RPMI8226 (cell line): ENCODE measurements at regions not wholly inside any gene's neighbourhood (a gene's known extent, or its start where the extent isn't known, plus 50 kb on each side); places are given as distances from the start of the nearest gene placed in this dataset.
"Not testable (repeated sequence)": the region's sequence is repeated elsewhere in the genome, so short reads cannot be mapped to it uniquely, and the experiment has no call there.

Source experiments
- DNase-seq: peaks from one replicate; pipeline ENCODE4 v3.0.0-alpha.2; 2015

GRCh38 chr5:90051756-90052155, 357.8 kb downstream of the CETN3 start:
- DNase-seq: no peak

DNA sequence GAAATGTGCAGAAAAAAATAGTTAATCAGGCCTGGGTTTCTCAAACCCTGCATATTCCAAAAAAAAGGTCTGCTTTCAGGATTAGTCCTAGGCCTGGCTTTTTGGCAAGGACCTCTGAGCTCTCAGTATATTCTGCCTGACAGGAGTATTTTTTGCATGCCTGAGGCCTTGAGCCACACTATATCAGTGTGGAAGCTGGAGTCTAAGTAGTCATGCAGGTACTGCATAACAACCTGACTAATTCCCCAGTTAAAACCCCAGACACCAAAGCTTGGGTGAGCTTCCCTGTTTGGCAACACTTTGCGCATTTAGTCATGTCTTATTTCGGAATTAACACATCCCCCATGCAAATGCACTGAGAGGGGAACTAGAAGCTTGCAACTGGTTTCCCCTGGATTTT, 359.5 kb downstream of the CETN3 start:
- DNase-seq: no peak

DNA sequence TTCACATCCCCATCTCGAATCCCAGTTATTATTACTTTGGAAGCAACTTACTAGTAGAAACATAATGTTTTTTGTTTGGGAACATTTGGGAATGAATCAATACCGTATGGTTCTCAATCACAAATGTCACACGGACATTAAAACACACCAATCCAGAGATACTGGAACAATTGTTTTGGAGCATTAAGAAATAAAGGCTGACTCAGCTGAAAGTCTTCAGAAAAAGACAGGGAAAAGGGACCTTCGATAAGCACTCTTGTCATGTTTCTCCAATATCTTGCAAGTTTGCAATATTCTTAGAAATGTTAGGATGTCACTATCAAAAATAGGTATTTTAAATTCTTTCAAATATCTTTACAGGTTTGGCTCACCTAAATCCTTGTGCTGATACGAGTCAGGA, 362.4 kb downstream of the CETN3 start:
- no peak for DNase-seq

GRCh38 chr5:90040082-90040481, 369.5 kb downstream of the CETN3 start:
- DNase-seq: not testable (repeated sequence)

GRCh38 chr5:90037646-90038045, 371.9 kb downstream of the CETN3 start:
- no peak for DNase-seq

DNA sequence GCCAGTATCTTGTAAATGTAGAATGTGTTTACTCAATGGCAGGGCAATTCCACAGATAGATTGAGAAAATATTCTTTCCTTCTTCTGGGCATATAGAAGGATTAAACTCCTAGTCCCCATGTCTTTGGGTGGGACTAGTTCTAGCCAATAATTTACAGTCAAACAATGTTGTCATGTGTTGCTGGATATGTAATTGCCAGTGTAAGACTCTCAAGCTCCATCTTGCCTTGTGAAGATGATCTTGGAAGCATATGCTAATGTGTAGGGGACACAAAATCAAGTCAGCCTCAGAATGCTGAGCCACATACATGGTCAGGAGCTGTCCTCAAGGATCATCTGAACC, 386.9 kb downstream of the CETN3 start:
- DNase-seq: no peak

DNA sequence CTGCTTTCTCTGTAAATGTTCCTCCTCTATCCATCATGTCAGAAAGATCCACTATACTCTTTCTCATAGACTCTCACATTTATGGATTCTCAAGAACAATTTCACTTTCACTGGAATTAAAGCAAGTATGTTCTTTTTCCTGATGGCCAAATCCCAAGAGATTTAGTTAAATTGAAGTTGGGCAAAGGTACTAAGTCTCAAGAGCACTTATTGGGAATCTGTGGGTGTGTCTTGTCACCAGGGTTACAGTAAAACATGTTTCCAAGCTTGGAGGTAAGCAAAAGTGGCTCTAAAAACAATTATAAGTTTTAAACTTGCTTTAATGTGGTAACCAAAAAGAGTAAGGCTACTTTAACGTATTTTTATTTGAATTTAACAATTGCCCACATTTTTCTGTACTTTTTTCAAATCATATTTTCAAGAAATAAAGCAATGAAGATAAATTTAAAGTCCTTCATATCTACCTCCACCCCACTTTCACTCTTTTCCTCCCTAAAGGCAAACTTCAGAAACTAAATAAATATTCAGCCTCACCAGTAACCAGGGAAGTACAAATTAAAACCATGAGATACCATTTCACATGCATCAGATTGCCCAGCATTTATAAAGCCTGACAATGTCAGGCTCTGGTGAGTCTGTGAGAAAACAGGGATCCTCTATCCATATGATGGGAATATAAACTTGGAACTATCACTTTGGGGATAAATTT, 387.4 kb downstream of the CETN3 start:
- no peak for DNase-seq

DNA sequence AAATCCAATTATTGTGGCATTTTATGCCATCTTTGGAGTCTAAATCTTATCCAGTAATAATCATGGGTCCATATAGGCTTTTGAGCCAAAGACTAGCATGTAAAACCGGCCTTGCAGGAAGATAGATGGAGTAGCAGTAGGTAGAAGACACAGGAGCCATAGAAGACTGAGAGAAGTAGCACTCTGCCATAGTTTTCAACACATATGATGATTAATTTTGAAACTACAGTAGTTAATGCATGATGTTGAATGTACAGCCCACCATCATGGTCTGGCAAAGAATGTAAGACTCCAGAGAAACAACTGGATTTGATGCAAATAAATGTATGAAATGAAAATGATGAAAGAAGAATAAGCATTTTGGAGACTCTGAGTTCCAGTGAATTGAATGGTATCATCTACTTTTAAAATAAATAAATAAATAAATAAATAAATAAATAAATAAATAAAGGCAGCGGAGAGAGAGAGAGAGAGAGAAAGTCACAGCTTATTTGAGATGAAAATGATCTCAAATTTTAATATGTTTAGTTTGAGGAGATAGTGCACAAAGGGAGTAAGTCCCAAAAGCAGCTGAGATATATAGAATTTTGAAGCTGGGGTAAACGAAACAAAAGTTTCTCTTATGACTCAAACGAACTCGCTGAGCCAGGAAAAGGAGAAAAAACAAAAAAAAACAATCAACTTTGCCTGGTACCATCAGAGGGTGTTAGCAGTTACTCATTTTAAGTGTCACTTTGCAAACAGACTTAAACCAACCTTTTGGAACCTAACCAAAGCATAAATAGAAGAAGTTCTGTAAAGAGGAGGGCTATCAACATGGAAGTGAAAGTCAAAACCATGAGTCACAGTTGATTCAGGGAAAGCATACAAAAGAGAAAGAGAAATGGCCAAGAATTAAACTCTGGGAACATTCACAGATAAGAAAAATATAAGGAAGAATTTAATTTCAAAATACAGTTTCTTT, 388.7 kb downstream of the CETN3 start:
- DNase-seq: peak; percentile 54

DNA sequence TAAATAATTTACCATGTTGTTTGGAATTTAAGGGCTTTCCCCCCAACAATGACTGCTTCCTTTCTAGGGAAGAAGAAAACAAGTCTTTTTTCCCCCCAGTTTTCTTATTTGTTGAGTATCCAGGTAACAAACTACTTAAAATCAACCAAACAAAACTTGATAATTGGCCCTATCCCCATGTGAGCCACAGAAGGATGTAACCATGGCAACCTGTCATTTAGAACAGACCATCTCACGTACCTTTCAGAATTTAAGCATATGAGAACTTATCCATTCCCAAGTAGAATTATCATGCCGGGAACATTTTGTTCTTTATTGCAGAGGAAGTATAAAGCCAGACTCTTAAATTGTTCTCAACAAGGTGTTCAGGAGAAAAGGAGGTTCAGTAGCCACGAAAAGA, 392.3 kb downstream of the CETN3 start:
- DNase-seq: no peak

GRCh38 chr5:90015584-90016018, 394.0 kb downstream of the CETN3 start:
- no peak for DNase-seq

GRCh38 chr5:90014420-90014819, 395.1 kb downstream of the CETN3 start:
- no peak for DNase-seq

- DNase-seq: peak; percentile 15
These were observed 409.2 kb downstream of the CETN3 start for GRCh38 chr5:90000351-90000750.

GRCh38 chr5:89998519-89999305, 410.8 kb downstream of the CETN3 start:
- DNase-seq: no peak

GRCh38 chr5:89996890-89997289, 412.7 kb downstream of the CETN3 start:
- no peak for DNase-seq

DNA sequence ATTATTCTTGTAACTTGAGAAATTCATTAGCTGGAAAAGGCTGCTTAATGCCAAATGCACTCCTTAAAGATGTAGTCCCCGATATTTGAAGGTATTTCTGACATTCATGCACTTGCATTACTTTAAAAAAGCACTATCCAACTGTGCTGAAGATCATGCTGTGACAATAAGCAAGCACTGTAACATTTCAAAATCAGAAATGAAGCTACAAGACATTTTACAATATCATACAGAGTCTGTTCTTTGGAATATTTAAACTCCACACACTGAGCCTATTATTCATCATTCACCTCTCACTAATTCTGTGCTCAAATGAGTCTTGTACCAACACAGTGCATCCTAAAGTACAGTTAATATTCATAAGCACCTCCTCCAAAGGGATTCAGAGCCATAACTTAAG, 413.2 kb downstream of the CETN3 start:
- DNase-seq: no peak

DNA sequence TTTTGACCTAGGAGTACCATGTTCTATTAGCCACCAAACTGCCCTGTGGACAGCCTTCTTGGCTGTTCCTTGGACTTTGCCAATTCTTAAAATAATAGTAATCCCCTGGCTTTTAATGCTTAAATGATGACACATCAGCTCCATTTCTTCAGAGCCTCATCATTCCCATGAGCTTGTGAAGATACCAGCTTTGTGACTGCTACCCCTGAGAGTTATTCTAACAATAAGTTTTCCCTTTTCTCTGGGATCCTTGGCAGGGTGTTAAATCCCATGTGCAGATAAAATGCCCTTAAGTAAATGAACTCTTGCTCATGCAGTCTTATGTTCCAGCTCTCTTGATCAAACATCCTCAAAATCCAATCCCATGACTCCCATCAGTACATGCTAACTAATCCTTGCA, 415.3 kb downstream of the CETN3 start:
- DNase-seq: no peak

- no peak for DNase-seq
These were observed 417.4 kb downstream of the CETN3 start for GRCh38 chr5:89992201-89992600.

DNA sequence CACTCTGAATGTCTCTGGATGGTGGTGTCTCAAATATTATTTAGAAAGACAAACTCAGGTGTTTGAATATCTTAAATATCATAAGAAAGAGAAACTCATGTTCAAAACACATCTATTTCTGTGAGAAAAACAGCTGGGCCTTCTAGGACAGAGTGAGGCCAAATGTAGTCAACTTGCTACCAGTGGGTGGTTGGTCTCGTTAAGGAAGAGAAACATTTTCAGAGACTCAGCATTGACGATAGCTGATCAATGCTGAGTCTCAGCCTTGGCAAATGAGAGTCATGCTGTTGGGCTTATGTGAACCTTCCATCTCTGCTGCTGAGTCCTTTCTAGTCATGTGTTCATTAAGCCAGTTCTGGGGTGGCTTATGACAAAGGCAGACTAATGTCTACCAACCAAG, 418.0 kb downstream of the CETN3 start:
- no peak for DNase-seq

GRCh38 chr5:89989776-89990175, 419.8 kb downstream of the CETN3 start:
- no peak for DNase-seq

DNA sequence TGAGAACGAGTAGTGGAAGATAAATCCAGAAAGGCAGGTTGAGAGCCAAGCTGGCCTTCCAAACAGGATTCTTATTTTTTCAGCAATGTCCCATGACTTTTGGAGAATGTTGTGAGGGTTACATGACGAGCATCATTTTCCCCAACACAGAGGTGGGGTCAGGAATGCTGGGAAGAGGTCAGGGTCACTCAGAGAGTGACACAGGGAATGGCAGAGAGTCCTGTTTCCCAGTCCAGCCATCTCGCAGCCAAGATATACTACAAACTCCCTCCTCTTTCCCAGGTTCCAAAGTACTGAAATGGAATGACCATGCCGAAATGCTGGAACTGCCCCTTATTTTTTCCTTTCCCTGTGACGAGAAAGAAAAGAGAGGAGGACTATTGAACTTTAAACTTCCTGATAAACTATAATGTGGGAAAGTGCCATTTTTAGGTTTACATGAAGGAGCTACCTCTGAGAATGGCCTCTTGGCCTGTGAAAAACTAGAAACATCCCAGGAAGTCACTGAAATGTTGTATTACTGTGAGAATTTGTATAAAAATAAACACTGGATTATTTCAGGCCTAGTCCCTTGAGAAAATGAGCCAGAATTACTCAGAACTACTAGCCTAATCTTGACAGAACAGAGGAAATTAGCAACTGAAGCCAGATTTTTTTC, 420.4 kb downstream of the CETN3 start:
- DNase-seq: no peak

- DNase-seq: no peak
These were observed 421.3 kb downstream of the CETN3 start for GRCh38 chr5:89988129-89988810.

DNA sequence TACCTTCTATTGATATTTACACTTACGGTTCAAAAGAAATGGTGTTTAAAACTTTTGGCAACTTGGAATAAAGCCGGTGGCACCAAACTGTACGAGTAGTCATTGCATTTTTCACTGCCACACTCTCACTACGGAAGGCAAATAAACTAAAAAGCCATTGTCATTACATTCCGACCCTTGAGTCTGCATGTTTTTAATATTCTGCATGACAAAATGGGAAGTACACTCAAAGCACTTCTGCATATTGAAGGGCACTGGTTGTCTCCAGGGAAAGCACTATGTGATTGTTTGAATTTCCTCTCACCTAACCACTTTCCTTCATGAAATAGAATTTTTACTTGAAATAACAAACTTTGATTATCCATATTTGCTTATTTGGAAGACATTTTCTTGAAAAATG, 426.3 kb downstream of the CETN3 start:
- no peak for DNase-seq
